COLO829 (cell line): ENCODE measurements at regions not wholly inside any gene's neighbourhood (a gene's known extent, or its start where the extent isn't known, plus 50 kb on each side); places are given as distances from the start of the nearest gene placed in this dataset.
"Not testable (repeated sequence)": the region's sequence is repeated elsewhere in the genome, so short reads cannot be mapped to it uniquely, and the experiment has no call there.

Source experiments
- DNase-seq: peaks from one replicate; pipeline ENCODE4 v3.0.0; 2012; ENCODE audit warnings: low spot score

DNA sequence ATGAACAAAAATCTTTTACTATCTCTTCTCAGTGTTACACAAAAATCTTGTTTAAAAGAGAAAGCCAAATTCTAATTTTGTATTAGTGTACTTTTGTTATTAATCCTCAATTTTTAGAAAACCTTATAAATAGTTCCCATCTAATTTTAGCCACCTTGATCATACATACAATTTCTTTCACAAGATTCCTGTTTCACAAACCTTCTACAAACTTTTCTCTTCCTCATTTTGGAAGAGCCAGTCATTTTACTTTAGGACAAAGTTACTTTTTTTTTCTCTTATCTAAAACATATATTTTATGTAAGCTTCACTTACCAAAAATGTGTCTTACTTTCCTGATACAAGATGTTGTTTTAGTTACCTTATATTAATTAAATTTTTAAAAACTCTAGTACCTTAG, 161.3 kb downstream of the YIPF5 start:
- no peak for DNase-seq

DNA sequence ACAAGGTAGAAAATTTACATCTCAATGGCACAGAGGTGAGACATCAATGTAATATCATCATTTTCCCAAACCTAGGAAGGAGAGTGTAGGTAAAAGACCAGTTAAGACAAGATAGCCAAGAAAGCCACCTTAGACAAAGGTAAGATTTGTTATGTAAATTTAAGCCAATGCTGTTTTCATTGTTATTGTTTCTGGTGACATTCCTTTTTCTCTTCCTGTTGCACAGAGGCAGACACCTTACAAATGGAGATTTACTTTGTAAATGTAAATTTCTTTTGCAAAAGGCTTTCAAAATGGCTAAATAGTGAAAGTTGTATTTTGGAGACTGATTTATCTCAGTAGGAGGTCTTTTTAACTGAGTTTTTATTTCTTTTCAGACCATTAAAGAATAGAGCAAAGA, 159.1 kb downstream of the YIPF5 start:
- no peak for DNase-seq

- no peak for DNase-seq
These were observed 156.6 kb downstream of the YIPF5 start for GRCh38 chr5:144013816-144014215.

- DNase-seq = no peak
These were observed 154.5 kb downstream of the YIPF5 start for GRCh38 chr5:144015961-144016360.

DNA sequence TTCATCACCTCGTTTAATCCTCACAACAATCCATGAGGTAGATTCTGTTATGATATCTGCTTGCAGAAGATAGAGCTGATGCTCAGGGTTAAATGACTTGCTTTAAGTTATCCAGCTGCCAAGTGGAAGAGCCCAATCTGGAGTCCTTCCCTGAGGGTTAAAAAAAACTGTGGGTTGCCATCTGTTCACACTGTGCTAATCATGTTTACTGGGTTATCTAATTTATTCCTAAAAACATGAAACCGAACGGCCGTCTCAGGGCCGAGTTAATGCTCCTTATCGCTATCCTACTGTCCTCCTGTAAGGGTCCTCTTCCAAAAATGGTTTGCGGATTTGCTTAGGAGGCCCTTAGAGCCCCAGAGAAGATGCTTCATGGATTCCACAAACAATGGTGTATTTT, 153.3 kb downstream of the YIPF5 start:
- DNase-seq = no peak

DNA sequence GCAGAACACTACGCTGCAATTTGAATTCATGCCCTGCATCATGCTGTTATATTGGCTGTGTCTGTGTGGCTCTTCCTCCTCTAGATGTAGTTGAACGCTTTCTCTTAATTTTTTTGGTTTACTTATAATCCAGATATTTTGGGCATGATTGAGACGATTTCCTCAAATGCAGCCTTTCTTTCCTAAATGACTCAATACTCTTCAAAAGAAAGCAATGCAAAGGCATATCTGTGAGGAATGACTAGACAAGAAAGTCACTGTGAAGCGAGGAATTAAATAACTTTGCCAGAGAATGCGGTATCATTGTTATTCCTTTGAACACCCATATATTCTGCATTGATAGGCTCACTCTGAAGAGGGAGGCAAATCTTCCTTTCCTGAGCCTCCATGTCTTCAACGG, 152.8 kb downstream of the YIPF5 start:
- DNase-seq = peak; percentile 30

DNA sequence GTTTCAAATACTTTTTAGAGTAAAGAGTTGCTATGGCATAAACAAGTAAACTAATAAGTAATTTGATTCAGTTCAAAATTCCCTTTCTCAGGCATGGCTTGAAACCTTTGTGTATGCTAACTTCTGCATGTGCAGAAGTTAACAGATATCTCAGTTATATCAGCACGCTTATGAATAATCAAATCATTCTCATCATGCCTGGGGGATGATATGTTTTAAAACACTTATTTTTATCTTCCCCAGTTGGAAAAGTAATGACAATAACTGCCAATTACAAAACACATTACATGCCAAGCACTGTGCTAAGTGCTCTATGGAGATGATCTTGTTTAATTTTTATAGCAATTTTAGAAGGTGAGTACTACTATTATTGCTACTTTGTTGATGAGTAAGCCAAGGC, 146.4 kb downstream of the YIPF5 start:
- no peak for DNase-seq

DNA sequence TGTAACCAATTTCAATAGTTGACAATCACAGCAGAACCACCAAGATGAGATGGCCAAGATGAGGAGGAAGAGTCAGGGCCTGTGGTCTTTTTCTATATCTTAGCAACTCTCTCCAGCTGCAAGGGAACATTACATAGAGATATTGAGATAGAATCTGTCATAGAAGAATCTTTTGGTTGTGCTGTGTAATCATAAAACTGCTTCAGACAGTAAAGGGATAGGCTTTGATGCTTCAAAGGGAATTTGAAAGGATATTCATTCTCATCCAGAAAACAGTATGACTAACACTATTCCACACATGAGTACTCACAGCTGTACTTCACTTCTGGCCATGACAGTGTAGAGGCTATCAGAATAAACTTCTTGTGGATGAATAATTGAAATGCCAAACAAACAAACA, 145.9 kb downstream of the YIPF5 start:
- DNase-seq = no peak

- no peak for DNase-seq
These were observed 144.2 kb downstream of the YIPF5 start for GRCh38 chr5:144026286-144026685.

- DNase-seq = no peak
These were observed 142.4 kb downstream of the YIPF5 start for GRCh38 chr5:144028058-144028457.

DNA sequence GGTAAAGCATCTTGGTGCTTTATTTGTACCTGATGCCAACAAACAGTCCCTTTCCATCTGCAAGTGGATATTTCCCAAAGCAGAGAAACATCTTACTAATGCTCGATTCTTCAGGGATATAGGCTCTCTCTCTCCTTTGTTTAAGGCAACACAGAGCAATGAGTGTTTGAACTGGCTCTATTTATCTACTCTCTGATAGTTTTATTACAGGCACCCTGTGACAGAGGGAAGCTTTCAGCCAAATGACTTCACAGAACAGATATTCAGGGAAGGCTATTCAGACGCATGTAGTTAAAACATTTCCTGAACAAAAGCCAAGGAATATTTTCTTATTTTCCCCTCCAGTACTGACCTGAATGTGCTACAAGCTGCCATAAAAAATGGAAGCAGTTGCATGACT, 141.8 kb downstream of the YIPF5 start:
- peak; percentile 61 for DNase-seq

- DNase-seq = no peak
These were observed 139.6 kb downstream of the YIPF5 start for GRCh38 chr5:144030904-144031303.

DNA sequence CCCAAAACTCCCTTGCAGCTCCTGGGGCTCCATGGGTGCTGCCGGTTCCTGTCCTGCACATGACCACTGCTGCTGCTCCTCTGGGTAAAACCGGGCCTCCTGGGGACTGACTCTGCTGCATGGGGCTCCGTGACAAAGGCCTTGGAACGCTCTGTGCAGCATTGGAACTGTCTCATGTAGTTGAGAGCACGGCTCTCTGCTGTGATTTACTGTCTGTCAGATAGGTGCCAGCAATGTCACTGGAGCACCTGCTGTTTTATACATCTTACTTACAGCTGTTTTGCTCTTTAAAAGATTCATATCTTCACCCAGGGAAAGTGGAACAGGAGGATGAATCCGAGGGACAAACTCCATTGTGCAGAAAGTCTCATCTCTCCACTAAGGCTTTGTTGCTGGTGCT, 138.1 kb downstream of the YIPF5 start:
- no peak for DNase-seq

DNA sequence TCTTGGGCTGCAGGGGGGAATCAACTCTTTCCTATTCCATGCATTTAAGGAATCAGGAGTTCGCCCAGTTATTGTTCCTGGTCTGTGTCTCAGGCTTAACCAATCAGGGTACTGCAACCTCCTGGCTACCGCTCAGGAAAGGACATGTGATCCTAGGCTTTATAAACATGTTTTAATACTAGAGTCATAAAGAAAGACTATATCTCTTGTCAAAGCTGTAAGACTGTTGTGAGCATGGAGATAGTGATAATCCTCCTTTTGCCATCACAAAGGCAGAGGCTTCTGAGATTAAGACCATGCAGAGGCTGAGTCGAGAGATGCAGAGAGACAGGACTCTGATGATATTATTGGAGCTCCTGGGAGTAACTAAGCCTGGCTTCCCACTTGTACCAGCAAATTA, 137.0 kb downstream of the YIPF5 start:
- DNase-seq = no peak

GRCh38 chr5:144035046-144035740, 135.3 kb downstream of the YIPF5 start:
- no peak for DNase-seq

DNA sequence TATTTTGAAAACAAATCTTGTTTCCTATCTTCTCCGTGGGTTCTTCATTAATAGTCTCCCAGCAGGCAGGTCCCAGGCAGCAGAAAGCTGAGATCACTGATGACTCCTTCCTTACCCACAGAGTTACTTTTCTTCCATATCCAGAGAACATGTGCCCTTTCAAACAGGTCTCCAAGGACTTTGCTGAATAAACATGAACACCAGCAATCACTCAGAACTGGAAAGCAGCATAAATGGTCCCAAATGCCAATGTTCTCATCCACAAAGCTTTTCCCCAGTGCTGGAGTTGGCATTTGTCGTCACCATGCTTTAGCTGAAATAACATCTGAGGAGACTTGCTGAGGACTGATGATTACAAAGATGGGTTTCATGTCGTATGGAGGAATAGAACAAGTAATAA, 134.0 kb downstream of the YIPF5 start:
- no peak for DNase-seq

DNA sequence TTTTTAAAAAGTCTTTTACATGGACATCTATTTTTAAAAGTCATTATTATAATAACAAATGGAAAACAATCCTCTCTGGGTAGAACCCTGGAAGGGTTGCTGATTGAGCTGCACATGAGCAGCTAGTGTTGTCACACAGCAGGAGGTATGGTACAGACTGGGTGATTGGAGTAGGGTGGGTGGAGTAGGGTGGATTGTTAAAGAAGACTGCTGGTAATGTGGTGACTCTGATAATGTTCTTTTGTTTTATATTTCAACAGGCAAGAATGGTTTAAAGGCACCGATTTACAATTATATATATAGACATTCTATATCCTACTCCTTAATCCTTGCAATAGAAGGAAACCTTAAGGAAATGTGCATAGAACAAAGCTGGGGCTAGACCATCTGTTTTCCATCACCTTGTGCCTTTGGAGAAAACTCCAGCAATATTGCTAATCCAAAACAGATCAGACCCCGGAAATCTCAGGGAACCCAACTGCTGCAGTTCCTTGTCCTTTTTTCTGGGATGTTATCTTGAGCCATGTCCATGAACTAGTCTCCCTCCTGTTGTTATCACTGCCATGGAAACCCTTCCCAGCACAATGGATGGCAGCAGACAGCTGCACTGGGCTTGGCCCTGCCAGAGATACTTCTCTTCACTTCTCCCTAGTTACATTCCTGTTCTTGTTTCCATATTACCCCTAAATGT, 129.7 kb downstream of the YIPF5 start:
- DNase-seq = no peak

DNA sequence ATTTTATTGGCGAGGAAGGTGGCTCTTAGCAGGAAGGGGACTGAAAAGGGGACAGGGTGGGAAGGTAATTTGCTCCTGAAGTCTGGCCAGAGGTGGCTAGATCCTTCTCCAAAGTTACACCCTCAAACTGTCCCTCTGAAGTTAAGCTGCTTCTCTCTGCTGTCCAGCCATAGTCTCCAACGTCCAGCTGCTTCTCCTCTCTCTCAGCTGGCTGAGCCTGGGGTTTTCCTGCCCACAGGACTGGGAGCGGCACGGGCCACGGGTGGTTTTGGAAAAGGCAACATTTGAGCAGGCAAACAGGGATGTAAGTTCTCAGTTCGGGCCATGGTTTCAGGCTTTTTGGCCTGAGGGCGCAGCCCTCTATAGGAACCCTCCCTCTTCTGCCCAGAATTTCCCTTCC, 128.3 kb downstream of the YIPF5 start:
- DNase-seq = no peak

DNA sequence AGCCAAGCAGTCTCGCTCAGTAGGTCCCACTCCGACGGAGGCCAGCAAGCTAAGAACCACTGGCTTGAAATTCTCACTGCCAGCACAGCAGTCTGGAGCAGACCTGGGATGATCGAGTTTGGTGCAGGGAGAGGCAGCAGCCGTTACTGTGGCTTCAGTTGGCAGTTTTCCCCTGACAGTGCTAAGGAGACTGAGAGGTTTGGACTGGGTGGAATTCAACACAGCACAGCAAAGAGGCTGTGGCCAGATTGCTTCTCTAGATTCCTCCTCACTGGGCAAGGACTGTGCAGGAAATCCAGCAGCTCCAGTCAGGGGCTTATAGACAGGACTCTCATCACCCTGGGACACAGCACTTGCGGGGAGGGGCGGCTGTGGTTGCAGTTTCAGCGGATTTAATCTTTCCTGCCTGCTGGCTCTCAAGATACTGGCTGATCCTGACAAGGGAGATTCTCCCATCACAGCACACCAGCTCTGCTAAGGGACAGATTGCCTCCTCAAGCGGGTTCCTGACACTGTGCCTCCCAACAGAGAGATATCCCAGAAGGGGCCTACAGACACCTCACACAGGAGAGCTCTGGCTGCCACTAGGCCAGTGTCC, 122.1 kb downstream of the YIPF5 start:
- no peak for DNase-seq

DNA sequence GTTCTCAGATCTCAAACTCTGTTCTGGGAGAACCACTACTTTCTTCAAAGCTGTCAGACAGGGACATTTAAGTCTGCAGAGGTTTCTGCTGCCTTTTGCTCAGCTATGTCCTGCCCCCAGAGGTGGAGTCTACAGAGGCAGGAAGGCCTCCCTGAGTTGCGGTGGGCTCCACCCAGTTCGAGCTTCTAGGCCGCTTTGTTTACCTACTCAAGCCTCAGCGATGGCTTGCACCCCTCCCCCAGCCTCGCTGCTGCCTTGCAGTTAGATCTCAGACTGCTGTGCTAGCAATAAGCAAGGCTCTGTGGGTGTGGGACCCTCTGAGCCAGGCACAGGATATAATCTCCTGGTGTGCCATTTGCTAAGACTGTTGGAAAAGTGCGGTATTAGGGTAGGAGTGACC, 115.1 kb downstream of the YIPF5 start:
- not testable (repeated sequence) for DNase-seq

DNA sequence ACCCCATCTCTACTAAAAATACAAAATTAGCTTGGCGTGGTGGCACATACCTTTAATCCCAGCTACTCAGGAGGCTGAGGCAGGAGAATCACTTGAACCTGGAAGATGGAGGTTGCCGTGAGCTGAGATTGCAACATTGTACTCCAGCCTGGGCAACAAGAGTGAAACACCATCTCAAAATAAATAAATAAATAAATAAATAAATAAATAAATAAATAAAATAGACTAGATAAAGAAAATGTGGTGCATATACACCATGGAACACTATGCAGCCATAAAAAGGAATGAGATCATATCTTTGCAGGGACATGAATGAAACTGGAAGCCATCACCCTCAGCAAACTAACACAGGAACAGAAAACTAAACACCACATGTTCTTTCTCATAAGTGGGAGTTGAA, 110.4 kb downstream of the YIPF5 start:
- not testable (repeated sequence) for DNase-seq

DNA sequence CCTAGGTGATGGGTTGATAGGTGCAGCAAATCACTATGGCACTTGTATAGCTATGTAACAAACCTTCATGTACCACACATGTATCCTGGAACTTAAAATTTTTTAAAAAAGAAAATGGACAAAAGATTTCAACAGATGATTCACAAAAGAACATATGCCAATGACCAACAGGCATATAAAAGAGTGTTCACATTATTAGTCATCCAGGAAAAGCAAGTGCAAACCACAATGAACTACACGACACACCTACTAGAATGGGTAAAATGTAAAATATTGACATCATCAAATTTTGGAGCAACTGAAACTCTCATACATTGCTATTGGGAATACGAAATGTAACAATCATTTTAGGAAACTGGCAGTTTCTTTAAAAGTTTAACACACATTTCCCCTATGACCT, 109.9 kb downstream of the YIPF5 start:
- DNase-seq = no peak

GRCh38 chr5:144065786-144066185, 104.7 kb downstream of the YIPF5 start:
- no peak for DNase-seq

- no peak for DNase-seq
These were observed 97.9 kb downstream of the YIPF5 start for GRCh38 chr5:144072518-144072927.
